OCI-LY3 (cell line): ENCODE measurements at regions not wholly inside any gene's neighbourhood (a gene's known extent, or its start where the extent isn't known, plus 50 kb on each side); places are given as distances from the start of the nearest gene placed in this dataset.

Experiments
- EZH2phosphoT487 ChIP-seq: fragments of 200-600 bp; shearing (Covaris generic); IDR thresholded peaks from 2 replicates; pipeline ENCODE4 v1.6.1; 2018; ENCODE audit warnings: antibody characterized with exemption, mixed run types, low read depth
- TF ChIP-seq, protein P1 (sequence below): fragments of 200-600, 300-600 bp; sonication (generic); IDR thresholded peaks from 2 replicates; pipeline ENCODE4 v1.5.1; 2014; ENCODE audit warnings: antibody characterized with exemption, low read length, low read depth

DNA sequence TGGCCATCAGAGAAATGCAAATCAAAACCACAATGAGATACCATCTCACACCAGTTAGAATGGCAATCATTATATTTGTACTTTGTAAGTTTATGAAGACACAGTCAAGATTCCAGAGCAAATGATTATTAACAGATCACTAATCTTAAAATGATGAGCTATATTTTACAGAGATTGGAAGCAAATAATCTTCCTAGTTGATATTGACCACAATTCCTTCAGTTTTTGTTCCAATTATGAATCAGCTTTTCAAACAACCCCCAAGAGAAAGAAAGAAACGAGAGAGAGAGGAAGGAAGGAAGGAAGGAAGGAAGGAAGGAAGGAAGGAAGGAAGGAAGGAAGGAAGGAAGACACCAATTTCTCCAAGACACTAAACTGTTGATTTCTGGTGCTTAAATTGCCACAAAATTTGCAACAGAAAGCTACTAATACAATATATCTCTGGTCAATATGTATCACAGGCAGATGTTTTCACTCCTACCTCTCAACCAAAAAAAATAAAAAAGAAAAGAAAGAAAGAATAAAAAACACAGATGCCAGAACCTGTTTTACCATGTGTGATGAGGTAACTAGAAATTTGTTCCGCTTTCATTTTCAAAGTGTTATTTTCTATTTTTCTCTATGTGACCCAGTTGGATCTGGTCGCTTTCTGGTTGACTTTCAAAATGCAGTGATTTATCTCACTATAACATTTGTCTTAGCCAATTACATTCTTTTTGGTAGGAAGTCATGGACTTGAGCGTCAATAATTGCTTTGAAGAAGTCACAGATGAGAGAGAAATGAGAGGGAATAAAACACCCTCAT lies 1609.6 kb downstream of the SI start:
- TF ChIP-seq, protein P1, sequence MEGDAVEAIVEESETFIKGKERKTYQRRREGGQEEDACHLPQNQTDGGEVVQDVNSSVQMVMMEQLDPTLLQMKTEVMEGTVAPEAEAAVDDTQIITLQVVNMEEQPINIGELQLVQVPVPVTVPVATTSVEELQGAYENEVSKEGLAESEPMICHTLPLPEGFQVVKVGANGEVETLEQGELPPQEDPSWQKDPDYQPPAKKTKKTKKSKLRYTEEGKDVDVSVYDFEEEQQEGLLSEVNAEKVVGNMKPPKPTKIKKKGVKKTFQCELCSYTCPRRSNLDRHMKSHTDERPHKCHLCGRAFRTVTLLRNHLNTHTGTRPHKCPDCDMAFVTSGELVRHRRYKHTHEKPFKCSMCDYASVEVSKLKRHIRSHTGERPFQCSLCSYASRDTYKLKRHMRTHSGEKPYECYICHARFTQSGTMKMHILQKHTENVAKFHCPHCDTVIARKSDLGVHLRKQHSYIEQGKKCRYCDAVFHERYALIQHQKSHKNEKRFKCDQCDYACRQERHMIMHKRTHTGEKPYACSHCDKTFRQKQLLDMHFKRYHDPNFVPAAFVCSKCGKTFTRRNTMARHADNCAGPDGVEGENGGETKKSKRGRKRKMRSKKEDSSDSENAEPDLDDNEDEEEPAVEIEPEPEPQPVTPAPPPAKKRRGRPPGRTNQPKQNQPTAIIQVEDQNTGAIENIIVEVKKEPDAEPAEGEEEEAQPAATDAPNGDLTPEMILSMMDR = no peak
- TF ChIP-seq EZH2phosphoT487 = no peak
